A549 (cell line): ENCODE measurements at regions not wholly inside any gene's neighbourhood (a gene's known extent, or its start where the extent isn't known, plus 50 kb on each side); places are given as distances from the start of the nearest gene placed in this dataset.

Experiments
- ATAC-seq, 2 experiments: fragments of 200-7000 bp in 1 of 2; fragments of >200 bp in 1 of 2; cut with Nextera tagmentation in 1 of 2; cut with Tn5 transposase in 1 of 2; 3 replicates each; pipeline versions ENCODE4 v1.8.0 to v1.9.1; 2018 to 2020; ENCODE audit warnings: mild to moderate bottlenecking in 1 of 2, moderate library complexity in 1 of 2
- CTCF ChIA-PET: fragments of 300-600 bp; sonication (Branson Sonifier 250); formaldehyde crosslinking; extraction: SDS; loops from one replicate; lab custom pipeline; 2021; ENCODE audit warnings: antibody characterized with exemption, inconsistent platforms; lab: Yijun Ruan, JAX
- POLR2A ChIA-PET: fragments of 350-600 bp; formaldehyde crosslinking; extraction: SDS; loops from one replicate; lab custom pipeline; 2021; ENCODE audit warnings: antibody characterized with exemption, inconsistent platforms; lab: Yijun Ruan, JAX
- DNase-seq, 2 experiments: peaks; one replicate each; pipeline versions ENCODE4 v3.0.0 to v3.0.0-alpha.2; 2011 to 2016; ENCODE audit warnings: low read depth in 1 of 2, low spot score in 1 of 2
- FAIRE-seq: peaks from 2 replicates; lab custom pipeline; 2011; peaks lifted over from hg19 to GRCh38; lab: Jason Lieb, UNC
- H3K27ac ChIP-seq, 2 experiments: fragments of >200 bp; sonication (Bioruptor Twin); formaldehyde crosslinking; 3 replicates each; pipeline ENCODE4 v1.5.1; 2016 to 2017
- H3K4me1 ChIP-seq: fragments of >200 bp; sonication (Bioruptor Twin); formaldehyde crosslinking; 3 replicates; pipeline ENCODE4 v1.6.1; 2016
- H3K4me2 ChIP-seq: fragments of >200 bp; sonication (Bioruptor Twin); formaldehyde crosslinking; 3 replicates; pipeline ENCODE4 v1.6.1; 2016
- H3K4me3 ChIP-seq: fragments of >200 bp; sonication (Bioruptor Twin); formaldehyde crosslinking; 3 replicates; pipeline ENCODE4 v1.5.1; 2016
- H3K9me3 ChIP-seq: fragments of >200 bp; sonication (Bioruptor Twin); formaldehyde crosslinking; 3 replicates; pipeline ENCODE4 v1.6.1; 2016
- CBX8 ChIP-seq: fragments of 200-600 bp; sonication (generic); IDR thresholded peaks from 2 replicates; pipeline ENCODE4 v1.6.1; 2016
- CHD4 ChIP-seq: fragments of 200-600 bp; sonication (generic); IDR thresholded peaks from 2 replicates; pipeline ENCODE4 v1.6.1; 2016; ENCODE audit warnings: antibody characterized with exemption, mild to moderate bottlenecking, borderline replicate concordance
- EHF ChIP-seq: fragments of 250-450 bp; sonication (Bioruptor Pico); IDR thresholded peaks from 2 replicates; pipeline ENCODE4 v1.5.0; 2020; ENCODE audit warnings: mild to moderate bottlenecking
- ELK1 ChIP-seq: fragments of 150-350 bp; IDR thresholded peaks from 2 replicates; pipeline ENCODE4 v1.6.1; 2014; ENCODE audit warnings: low read depth, mild to moderate bottlenecking, low read length
- EP300 ChIP-seq, 2 experiments: fragments of >200 bp; sonication (Bioruptor Twin); formaldehyde crosslinking; IDR thresholded peaks; 2 replicates in 1 of 2; 3 replicates in 1 of 2; pipeline ENCODE4 v1.6.1; 2016 to 2017
- ESRRA ChIP-seq: fragments of 150-350 bp; IDR thresholded peaks from 2 replicates; pipeline ENCODE4 v1.6.1; 2014; ENCODE audit warnings: mild to moderate bottlenecking, low read length, borderline replicate concordance
- FOSL2 ChIP-seq, 2 experiments: fragments of 450-650 bp in 1 of 2; fragments of >200 bp in 1 of 2; sonication (Bioruptor Twin) in 1 of 2; formaldehyde crosslinking; IDR thresholded peaks; 2 replicates each; pipeline versions ENCODE4 v1.5.0 to v1.6.1; 2016 to 2020; ENCODE audit warnings: mild to moderate bottlenecking in 1 of 2, moderate library complexity in 1 of 2
- HEYL ChIP-seq: fragments of 250-450 bp; sonication (Bioruptor Pico); IDR thresholded peaks from 2 replicates; pipeline ENCODE4 v1.8.0; 2021; ENCODE audit warnings: mild to moderate bottlenecking, moderate library complexity
- HMGXB4 ChIP-seq: fragments of 250-450 bp; sonication (Bioruptor Pico); IDR thresholded peaks from 2 replicates; pipeline ENCODE4 v1.5.0; 2021; ENCODE audit warnings: mild to moderate bottlenecking, moderate library complexity, borderline replicate concordance
- KDM1A ChIP-seq: fragments of 200-600 bp; sonication (generic); IDR thresholded peaks from 2 replicates; pipeline ENCODE4 v1.6.1; 2016; ENCODE audit warnings: low read depth, mild to moderate bottlenecking
- MAZ ChIP-seq: fragments of 150-350 bp; IDR thresholded peaks from 2 replicates; pipeline ENCODE4 v1.6.1; 2014; ENCODE audit warnings: antibody characterized with exemption, low read depth, low read length, borderline replicate concordance
- MYC ChIP-seq: IDR thresholded peaks from 2 replicates; pipeline ENCODE4 v1.6.1; 2012; ENCODE audit warnings: mild to moderate bottlenecking, inconsistent platforms, low read length, improper control_type of control experiment, borderline replicate concordance
- NFE2L2 ChIP-seq: fragments of 150-350 bp; conservative IDR thresholded peaks from 2 replicates; pipeline ENCODE4 v1.6.1; 2014; ENCODE audit warnings: low read length
- POLR2A ChIP-seq: IDR thresholded peaks from 2 replicates; pipeline ENCODE4 v1.6.1; 2012; ENCODE audit warnings: mild to moderate bottlenecking, low read length
- RAD21 ChIP-seq, 2 experiments: fragments of >200 bp in 1 of 2; sonication (Bioruptor Twin) in 1 of 2; formaldehyde crosslinking in 1 of 2; IDR thresholded peaks in 1 of 2; conservative IDR thresholded peaks in 1 of 2; 2 replicates in 1 of 2; 3 replicates in 1 of 2; pipeline ENCODE4 v1.6.1; 2012 to 2018; ENCODE audit warnings: inconsistent platforms in 1 of 2
- RCOR1 ChIP-seq: fragments of 150-350 bp; IDR thresholded peaks from 2 replicates; pipeline ENCODE4 v1.6.1; 2014; ENCODE audit warnings: antibody characterized with exemption, low read length, low read depth
- RNF2 ChIP-seq: fragments of 200-600 bp; sonication (generic); IDR thresholded peaks from 2 replicates; pipeline ENCODE4 v1.6.1; 2016; ENCODE audit warnings: low read depth, mild to moderate bottlenecking, antibody characterized with exemption, moderate library complexity, borderline replicate concordance
- SMC3 ChIP-seq: fragments of >200 bp; sonication (Bioruptor Twin); formaldehyde crosslinking; IDR thresholded peaks from 3 replicates; pipeline ENCODE4 v1.6.1; 2018; ENCODE audit warnings: inconsistent platforms
- ZNF302 ChIP-seq: fragments of 250-450 bp; sonication (Bioruptor Pico); IDR thresholded peaks from 2 replicates; pipeline ENCODE4 v1.9.0; 2021; ENCODE audit warnings: inconsistent platforms, mild to moderate bottlenecking, moderate library complexity
- WGBS: methylation state at CpG from one replicate; pipeline ENCODE4 v1.1.6; 2017; ENCODE audit errors: missing lambda C conversion rate; 5-methylcytosine and 5-hydroxymethylcytosine counted together
- TF ChIP-seq, protein P1 (sequence below): IDR thresholded peaks from 2 replicates; pipeline ENCODE4 v1.6.1; 2012; ENCODE audit warnings: low read depth, borderline replicate concordance
- TF ChIP-seq, protein P2 (sequence below): fragments of >200 bp; sonication (Bioruptor Twin); formaldehyde crosslinking; IDR thresholded peaks from 3 replicates; pipeline ENCODE4 v1.5.1; 2016
- TF ChIP-seq, protein P3 (sequence below): fragments of 200-600 bp; sonication (generic); IDR thresholded peaks from 2 replicates; pipeline ENCODE4 v1.6.1; 2016; ENCODE audit warnings: antibody characterized with exemption, mild to moderate bottlenecking, moderate library complexity

DNA sequence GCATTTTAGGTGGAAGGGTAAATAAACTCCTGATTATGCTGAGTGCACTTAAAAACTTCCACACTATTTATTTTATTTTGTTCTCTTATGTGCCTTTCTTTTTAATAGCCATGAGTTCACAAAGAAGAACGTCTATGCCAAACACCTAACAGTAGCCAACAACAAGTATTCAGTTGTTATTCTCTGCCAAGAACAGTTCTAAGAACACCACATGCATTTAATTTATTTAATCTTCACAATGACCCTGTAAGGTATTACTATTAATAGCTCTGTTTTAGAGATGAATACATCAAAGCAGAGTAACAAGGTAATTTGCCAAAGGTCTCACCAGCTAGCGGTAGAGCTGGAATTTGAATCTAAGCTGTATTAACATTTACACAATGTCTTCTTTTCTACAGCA is 240.1 kb downstream of the ALG10B start:
- Histone ChIP-seq H3K27ac (no peak overlapping the region), H3K4me3 (no peak overlapping the region), H3K4me2 (no peak overlapping the region), H3K9me3 (no peaks in the 10 kb centered on the region), H3K4me1 (no peaks in the 10 kb centered on the region)
- ATAC-seq (no peak), DNase-seq (no peak), FAIRE-seq (no peak)
- TF ChIP-seq ESRRA = no peak
- TF ChIP-seq, protein P1, sequence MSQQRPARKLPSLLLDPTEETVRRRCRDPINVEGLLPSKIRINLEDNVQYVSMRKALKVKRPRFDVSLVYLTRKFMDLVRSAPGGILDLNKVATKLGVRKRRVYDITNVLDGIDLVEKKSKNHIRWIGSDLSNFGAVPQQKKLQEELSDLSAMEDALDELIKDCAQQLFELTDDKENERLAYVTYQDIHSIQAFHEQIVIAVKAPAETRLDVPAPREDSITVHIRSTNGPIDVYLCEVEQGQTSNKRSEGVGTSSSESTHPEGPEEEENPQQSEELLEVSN = no peak
- no peak for TF ChIP-seq MAZ
- TF ChIP-seq EHF (CRISPR knock-in tag) = no peak
- no peak for TF ChIP-seq RCOR1
- no peak for TF ChIP-seq KDM1A
- TF ChIP-seq MYC = no peak
- TF ChIP-seq SMC3 = no peak
- no peak for TF ChIP-seq POLR2A
- POLR2A ChIA-PET = no interaction called here
- CTCF ChIA-PET = no interaction called here
- 52% methylated on average over 2 of the region's 2 CpGs for WGBS

DNA sequence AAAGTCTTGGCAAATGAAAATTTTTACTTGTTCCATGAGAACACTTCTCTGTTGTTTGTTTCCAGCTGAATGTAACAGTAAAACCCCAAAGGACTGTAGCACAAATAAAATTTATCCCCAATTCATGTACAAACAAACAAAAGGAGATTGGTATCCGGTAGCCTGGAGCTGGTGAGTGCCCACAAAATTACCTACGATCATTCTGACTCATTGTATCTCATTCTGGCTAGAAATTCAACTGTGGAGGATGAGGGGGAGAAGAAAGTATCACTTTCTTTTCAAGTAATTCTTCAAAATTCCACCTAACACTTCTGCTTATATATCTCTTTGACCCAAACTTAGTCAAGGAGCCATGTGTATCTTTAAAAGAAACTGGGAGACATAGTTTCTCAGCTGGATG is 268.5 kb downstream of the ALG10B start:
- H3K4me3 ChIP-seq = no peak overlapping the region
- POLR2A ChIA-PET = no interaction called here
- DNase-seq (no peak), ATAC-seq (no peak), FAIRE-seq (no peak)
- 2% methylated on average over 2 of the region's 2 CpGs for WGBS
- CTCF ChIA-PET = no interaction called here
- H3K4me2 ChIP-seq = no peak overlapping the region
- no peak overlapping the region for H3K27ac ChIP-seq
- no peak for TF ChIP-seq HMGXB4
- TF ChIP-seq, protein P2, sequence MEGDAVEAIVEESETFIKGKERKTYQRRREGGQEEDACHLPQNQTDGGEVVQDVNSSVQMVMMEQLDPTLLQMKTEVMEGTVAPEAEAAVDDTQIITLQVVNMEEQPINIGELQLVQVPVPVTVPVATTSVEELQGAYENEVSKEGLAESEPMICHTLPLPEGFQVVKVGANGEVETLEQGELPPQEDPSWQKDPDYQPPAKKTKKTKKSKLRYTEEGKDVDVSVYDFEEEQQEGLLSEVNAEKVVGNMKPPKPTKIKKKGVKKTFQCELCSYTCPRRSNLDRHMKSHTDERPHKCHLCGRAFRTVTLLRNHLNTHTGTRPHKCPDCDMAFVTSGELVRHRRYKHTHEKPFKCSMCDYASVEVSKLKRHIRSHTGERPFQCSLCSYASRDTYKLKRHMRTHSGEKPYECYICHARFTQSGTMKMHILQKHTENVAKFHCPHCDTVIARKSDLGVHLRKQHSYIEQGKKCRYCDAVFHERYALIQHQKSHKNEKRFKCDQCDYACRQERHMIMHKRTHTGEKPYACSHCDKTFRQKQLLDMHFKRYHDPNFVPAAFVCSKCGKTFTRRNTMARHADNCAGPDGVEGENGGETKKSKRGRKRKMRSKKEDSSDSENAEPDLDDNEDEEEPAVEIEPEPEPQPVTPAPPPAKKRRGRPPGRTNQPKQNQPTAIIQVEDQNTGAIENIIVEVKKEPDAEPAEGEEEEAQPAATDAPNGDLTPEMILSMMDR = no peak
- TF ChIP-seq RNF2 = no peak
- no peak for TF ChIP-seq RAD21 (conservative IDR thresholded peaks at IDR 0.05 in 1 of 2, IDR thresholded peaks at IDR 0.05 in 1 of 2)
- no peak for TF ChIP-seq CHD4
- no peak for TF ChIP-seq EP300 (IDR thresholded peaks at IDR 0.05)
- no peaks in the 10 kb centered on the region for H3K9me3 ChIP-seq
- no peaks in the 10 kb centered on the region for H3K4me1 ChIP-seq

GRCh38 chr12:38586789-38587188 is 270.2 kb downstream of the ALG10B start:
- TF ChIP-seq RAD21 (conservative IDR thresholded peaks at IDR 0.05 in 1 of 2, IDR thresholded peaks at IDR 0.05 in 1 of 2) (no peak), EHF (CRISPR knock-in tag) (no peak), MAZ (no peak), NFE2L2 (no peak)
- no peaks in the 10 kb centered on the region for H3K4me1 ChIP-seq
- no peaks in the 10 kb centered on the region for H3K9me3 ChIP-seq
- H3K4me3 ChIP-seq = no peak overlapping the region
- DNase-seq (no peak), ATAC-seq (no peak), FAIRE-seq (no peak)
- POLR2A ChIA-PET = no interaction called here
- no peak overlapping the region for H3K4me2 ChIP-seq
- no peak overlapping the region for H3K27ac ChIP-seq
- CTCF ChIA-PET = interaction anchor here (0.8 kb wide), 1 partner anchor 13 kb away, joined by 3 read pairs; no protein-coding TSS in a partner anchor

- ChIA-PET CTCF (no interaction called here), POLR2A (no interaction called here)
- no peaks in the 10 kb centered on the region for H3K4me1 ChIP-seq
- FAIRE-seq (no peak), ATAC-seq (no peak), DNase-seq (no peak)
- no peak overlapping the region for H3K4me2 ChIP-seq
- H3K27ac ChIP-seq = no peak overlapping the region
- H3K9me3 ChIP-seq = no peaks in the 10 kb centered on the region
- 0% methylated on average over 1 of the region's 1 CpG for WGBS
- H3K4me3 ChIP-seq = no peak overlapping the region
- TF ChIP-seq HEYL = no peak
- no peak for TF ChIP-seq ZNF302 (CRISPR knock-in tag)
- TF ChIP-seq NFE2L2 = no peak
- TF ChIP-seq ELK1 = no peak
- TF ChIP-seq, protein P3, sequence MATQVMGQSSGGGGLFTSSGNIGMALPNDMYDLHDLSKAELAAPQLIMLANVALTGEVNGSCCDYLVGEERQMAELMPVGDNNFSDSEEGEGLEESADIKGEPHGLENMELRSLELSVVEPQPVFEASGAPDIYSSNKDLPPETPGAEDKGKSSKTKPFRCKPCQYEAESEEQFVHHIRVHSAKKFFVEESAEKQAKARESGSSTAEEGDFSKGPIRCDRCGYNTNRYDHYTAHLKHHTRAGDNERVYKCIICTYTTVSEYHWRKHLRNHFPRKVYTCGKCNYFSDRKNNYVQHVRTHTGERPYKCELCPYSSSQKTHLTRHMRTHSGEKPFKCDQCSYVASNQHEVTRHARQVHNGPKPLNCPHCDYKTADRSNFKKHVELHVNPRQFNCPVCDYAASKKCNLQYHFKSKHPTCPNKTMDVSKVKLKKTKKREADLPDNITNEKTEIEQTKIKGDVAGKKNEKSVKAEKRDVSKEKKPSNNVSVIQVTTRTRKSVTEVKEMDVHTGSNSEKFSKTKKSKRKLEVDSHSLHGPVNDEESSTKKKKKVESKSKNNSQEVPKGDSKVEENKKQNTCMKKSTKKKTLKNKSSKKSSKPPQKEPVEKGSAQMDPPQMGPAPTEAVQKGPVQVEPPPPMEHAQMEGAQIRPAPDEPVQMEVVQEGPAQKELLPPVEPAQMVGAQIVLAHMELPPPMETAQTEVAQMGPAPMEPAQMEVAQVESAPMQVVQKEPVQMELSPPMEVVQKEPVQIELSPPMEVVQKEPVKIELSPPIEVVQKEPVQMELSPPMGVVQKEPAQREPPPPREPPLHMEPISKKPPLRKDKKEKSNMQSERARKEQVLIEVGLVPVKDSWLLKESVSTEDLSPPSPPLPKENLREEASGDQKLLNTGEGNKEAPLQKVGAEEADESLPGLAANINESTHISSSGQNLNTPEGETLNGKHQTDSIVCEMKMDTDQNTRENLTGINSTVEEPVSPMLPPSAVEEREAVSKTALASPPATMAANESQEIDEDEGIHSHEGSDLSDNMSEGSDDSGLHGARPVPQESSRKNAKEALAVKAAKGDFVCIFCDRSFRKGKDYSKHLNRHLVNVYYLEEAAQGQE = no peak
- no peak for TF ChIP-seq CBX8
- no peak for TF ChIP-seq FOSL2 (IDR thresholded peaks at IDR 0.05)
- no peak for TF ChIP-seq FOSL2 (CRISPR knock-in tag; IDR thresholded peaks at IDR 0.05)
These were observed 271.0 kb downstream of the ALG10B start for GRCh38 chr12:38587594-38587993.
